BJ (cell line): ENCODE measurements at regions not wholly inside any gene's neighbourhood (a gene's known extent, or its start where the extent isn't known, plus 50 kb on each side); places are given as distances from the start of the nearest gene placed in this dataset.

Source experiments
- CTCF ChIA-PET: fragments of 350-600 bp; formaldehyde crosslinking; extraction: SDS; loops from one replicate; lab custom pipeline; 2021; ENCODE audit warnings: antibody characterized with exemption, inconsistent platforms; lab: Yijun Ruan, JAX
- POLR2A ChIA-PET: fragments of 300-600 bp; sonication (Branson Sonifier 250); formaldehyde crosslinking; extraction: SDS; loops from one replicate; lab custom pipeline; 2021; ENCODE audit warnings: antibody characterized with exemption; lab: Charles Lee
- DNase-seq: peaks from one replicate; pipeline ENCODE4 v3.0.0-alpha.2; 2011; ENCODE audit warnings: low read depth
- H3K27me3 ChIP-seq: 2 replicates; pipeline ENCODE4 v1.6.0; 2011; ENCODE audit warnings: low read length; ENCODE audit not compliant: control insufficient read depth, insufficient read depth
- H3K36me3 ChIP-seq: 2 replicates; pipeline ENCODE4 v1.5.1; 2011; ENCODE audit warnings: low read length; ENCODE audit not compliant: control insufficient read depth, insufficient read depth
- H3K4me3 ChIP-seq: 2 replicates; pipeline ENCODE4 v1.5.1; 2011; ENCODE audit warnings: low read depth, mild to moderate bottlenecking, control low read depth, low read length
- TF ChIP-seq, protein P1 (sequence below): IDR thresholded peaks from 2 replicates; pipeline ENCODE4 v1.5.1; 2011; ENCODE audit warnings: low read depth, mild to moderate bottlenecking, control low read depth, inconsistent platforms, low read length, moderate library complexity; ENCODE audit not compliant: insufficient read depth

DNA sequence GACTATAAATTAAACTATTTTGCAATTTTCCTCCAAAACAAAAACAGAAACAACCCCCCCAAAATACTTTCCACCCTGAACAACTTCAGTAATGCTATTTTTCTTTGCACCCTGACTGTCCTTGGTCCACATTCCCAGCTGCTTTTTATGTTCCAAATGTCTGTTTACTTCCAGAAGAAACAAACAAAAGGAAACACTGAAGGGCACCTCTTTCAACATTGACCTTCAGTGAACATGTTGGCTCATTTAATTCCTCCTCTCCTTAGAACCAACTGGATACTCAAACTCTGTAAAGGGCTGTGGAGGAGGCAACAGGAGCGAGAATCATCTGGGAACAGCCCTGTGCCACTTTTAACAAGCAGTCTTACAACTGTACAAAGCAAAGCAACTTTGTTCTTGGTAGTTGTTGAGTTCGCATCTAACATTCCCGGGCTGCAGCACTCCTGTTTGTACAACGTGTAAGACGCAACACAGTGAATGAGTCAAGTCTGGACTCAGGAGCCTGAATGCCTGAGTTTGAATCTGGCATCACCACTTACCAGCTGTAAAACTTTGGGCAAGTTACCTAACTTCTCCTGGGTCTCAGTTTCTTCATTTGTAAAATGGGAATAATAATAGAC lies 111.4 kb upstream of the GATA6 start:
- H3K36me3 ChIP-seq: no peaks in the 10 kb centered on the region
- no peak overlapping the region for H3K4me3 ChIP-seq
- POLR2A ChIA-PET: no interaction called here
- peaks cover 2% of the 10 kb centered on the region; the same call in 1 of the 2 replicates for H3K27me3 ChIP-seq
- DNase-seq: no peak
- CTCF ChIA-PET: interaction anchor here (0.6 kb wide), 1 partner anchor 84 kb away, joined by 3 read pairs; no protein-coding TSS in a partner anchor
- TF ChIP-seq, protein P1, sequence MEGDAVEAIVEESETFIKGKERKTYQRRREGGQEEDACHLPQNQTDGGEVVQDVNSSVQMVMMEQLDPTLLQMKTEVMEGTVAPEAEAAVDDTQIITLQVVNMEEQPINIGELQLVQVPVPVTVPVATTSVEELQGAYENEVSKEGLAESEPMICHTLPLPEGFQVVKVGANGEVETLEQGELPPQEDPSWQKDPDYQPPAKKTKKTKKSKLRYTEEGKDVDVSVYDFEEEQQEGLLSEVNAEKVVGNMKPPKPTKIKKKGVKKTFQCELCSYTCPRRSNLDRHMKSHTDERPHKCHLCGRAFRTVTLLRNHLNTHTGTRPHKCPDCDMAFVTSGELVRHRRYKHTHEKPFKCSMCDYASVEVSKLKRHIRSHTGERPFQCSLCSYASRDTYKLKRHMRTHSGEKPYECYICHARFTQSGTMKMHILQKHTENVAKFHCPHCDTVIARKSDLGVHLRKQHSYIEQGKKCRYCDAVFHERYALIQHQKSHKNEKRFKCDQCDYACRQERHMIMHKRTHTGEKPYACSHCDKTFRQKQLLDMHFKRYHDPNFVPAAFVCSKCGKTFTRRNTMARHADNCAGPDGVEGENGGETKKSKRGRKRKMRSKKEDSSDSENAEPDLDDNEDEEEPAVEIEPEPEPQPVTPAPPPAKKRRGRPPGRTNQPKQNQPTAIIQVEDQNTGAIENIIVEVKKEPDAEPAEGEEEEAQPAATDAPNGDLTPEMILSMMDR: no peak

DNA sequence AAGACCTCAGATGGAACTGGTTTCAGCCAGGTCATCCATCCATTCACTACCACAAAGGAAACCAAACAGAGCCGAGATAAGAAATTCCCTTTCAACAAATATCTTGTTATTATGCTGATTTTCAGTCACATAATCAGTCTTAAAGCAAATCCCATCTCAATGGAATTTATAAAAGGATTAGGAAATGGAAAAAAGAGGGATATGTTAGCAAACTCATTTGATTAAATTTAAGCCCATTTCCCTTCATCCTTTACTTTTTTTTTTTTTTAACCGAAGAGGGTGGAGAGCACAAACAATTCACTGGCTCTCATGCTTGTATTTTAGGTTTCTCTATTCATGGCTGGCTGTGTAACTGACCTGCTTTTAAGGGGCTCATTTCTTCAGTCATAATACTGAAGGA lies 109.0 kb upstream of the GATA6 start:
- TF ChIP-seq, protein P1: no peak
- H3K36me3 ChIP-seq: no peaks in the 10 kb centered on the region

DNA sequence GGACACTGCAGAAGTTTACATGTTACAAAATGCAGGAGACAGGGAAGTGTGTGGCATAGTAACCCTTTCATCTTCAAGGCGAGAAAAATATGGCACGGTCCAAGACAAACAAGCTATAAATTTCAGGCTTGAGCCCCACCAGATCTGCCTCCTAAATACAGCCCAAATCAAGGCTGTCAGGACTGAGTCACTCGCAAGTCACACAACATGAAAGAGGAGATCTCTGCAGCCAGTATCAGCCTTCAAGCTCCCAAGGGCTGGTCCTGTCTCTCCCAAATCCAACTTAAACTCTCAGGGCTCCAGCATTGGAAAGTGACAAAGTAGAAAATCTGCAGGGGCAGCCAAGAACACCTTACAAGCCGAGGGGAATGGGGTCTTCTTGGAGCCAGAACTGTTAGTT lies 106.3 kb upstream of the GATA6 start:
- TF ChIP-seq, protein P1: no peak
- ChIA-PET POLR2A (no interaction called here), CTCF (no interaction called here)
- Histone ChIP-seq H3K4me3 (no peak overlapping the region), H3K27me3 (peaks cover 2% of the 10 kb centered on the region; the same call in 1 of the 2 replicates), H3K36me3 (no peaks in the 10 kb centered on the region)
- DNase-seq: no peak

More for the DNA sequence above, 109.0 kb upstream of the GATA6 start:
- Histone ChIP-seq H3K27me3 (peaks cover 2% of the 10 kb centered on the region; the same call in 1 of the 2 replicates), H3K4me3 (no peak overlapping the region)
- ChIA-PET CTCF (no interaction called here), POLR2A (no interaction called here)
- no peak for DNase-seq

DNA sequence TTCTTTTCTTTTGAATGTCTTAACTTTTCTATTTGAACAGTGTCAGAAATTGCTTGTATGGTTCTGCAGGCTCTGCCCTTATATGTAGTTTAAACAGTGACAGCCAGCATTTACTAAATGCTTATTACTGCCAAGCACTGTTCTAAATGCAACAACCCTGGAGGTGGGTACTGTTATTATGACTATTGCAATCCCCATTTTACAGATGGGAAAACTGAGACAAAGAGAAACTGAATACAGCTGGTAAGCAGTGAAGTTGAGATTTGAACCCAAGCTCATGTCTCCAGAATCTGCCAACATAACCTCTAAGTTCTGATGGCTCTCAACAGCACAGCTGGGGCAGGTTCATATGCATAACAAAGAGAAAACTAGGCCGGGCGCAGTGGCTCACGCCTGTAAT lies 105.7 kb upstream of the GATA6 start:
- no peak overlapping the region for H3K4me3 ChIP-seq
- TF ChIP-seq, protein P1: no peak
- CTCF ChIA-PET: no interaction called here
- POLR2A ChIA-PET: no interaction called here
- DNase-seq: no peak
- no peaks in the 10 kb centered on the region for H3K36me3 ChIP-seq
- no peaks in the 10 kb centered on the region for H3K27me3 ChIP-seq

DNA sequence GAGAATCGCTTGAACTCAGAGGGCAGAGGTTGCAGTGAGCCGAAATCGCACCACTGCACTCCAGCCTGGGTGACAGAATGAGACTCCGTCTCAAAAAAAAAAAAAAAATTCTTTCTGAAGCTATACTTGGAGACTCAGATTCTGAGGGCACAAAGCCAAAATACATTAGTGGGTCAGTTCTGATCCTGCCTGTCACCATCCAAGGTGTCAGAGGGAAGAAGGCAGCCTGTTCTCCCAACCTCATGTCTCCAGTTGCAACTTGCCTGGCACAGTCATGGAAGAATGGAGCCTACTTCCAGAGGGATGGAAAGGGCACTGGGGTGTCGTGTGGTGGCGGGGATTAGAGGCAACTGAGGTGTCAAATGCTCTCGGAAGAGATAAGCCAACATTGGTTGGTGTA lies 104.8 kb upstream of the GATA6 start:
- no peaks in the 10 kb centered on the region for H3K36me3 ChIP-seq
- DNase-seq: no peak
- CTCF ChIA-PET: no interaction called here
- POLR2A ChIA-PET: no interaction called here
- no peaks in the 10 kb centered on the region for H3K27me3 ChIP-seq
- H3K4me3 ChIP-seq: no peak overlapping the region
- TF ChIP-seq, protein P1: no peak
